ENCODE measurements at regions not wholly inside any gene's neighbourhood (a gene's known extent, or its start where the extent isn't known, plus 50 kb on each side); places are given as distances from the start of the nearest gene placed in this dataset.

- no peak overlapping the region for H3K4me2 ChIP-seq (ENCODE audit: low read depth, low read length, poor library complexity, severe bottlenecking)
- no peaks in the 10 kb centered on the region for H3K79me2 ChIP-seq (ENCODE audit: insufficient read depth, low read length)
- no peaks in the 10 kb centered on the region for H3K36me3 ChIP-seq (ENCODE audit: insufficient read depth, low read length)
- H3K4me3 ChIP-seq (ENCODE audit: low read length, poor library complexity, severe bottlenecking), result no peak overlapping the region
- peaks cover 4% of the 10 kb centered on the region for H3K4me1 ChIP-seq (ENCODE audit: insufficient read depth, low read length, poor library complexity, severe bottlenecking)
- H3K9ac ChIP-seq (ENCODE audit: low read depth, low read length, poor library complexity, severe bottlenecking), result no peak overlapping the region
- no peaks in the 10 kb centered on the region for H3K9me2 ChIP-seq (replicated peaks; ENCODE audit: low read depth, low read length)
- H3K27me3 ChIP-seq (ENCODE audit: insufficient read depth, low read length, poor library complexity, severe bottlenecking), result no peaks in the 10 kb centered on the region
- H3K9me3 ChIP-seq (ENCODE audit: insufficient read depth, low read depth, low read length), result no peaks in the 10 kb centered on the region
- 0 out of 2 replicates have a peak overlapping the region, but pooled peaks have one; percentile 15 for H2AFZ ChIP-seq (ENCODE audit: low read length)
- H3F3A ChIP-seq (ENCODE audit: low read depth), result no peaks in the 10 kb centered on the region
- H4K20me1 ChIP-seq (ENCODE audit: insufficient read depth, low read length, poor library complexity, severe bottlenecking), result no peaks in the 10 kb centered on the region
- TF ChIP-seq EZH2phosphoT487 (IDR thresholded peaks at IDR 0.05; ENCODE audit: borderline replicate concordance), result no peak
- TF ChIP-seq, protein P1, sequence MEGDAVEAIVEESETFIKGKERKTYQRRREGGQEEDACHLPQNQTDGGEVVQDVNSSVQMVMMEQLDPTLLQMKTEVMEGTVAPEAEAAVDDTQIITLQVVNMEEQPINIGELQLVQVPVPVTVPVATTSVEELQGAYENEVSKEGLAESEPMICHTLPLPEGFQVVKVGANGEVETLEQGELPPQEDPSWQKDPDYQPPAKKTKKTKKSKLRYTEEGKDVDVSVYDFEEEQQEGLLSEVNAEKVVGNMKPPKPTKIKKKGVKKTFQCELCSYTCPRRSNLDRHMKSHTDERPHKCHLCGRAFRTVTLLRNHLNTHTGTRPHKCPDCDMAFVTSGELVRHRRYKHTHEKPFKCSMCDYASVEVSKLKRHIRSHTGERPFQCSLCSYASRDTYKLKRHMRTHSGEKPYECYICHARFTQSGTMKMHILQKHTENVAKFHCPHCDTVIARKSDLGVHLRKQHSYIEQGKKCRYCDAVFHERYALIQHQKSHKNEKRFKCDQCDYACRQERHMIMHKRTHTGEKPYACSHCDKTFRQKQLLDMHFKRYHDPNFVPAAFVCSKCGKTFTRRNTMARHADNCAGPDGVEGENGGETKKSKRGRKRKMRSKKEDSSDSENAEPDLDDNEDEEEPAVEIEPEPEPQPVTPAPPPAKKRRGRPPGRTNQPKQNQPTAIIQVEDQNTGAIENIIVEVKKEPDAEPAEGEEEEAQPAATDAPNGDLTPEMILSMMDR (conservative IDR thresholded peaks at IDR 0.05; ENCODE audit: low read length), result no peak
Observed at GRCh38 chr5:71786337-71787055, 67.4 kb downstream of the CARTPT start.

DNA sequence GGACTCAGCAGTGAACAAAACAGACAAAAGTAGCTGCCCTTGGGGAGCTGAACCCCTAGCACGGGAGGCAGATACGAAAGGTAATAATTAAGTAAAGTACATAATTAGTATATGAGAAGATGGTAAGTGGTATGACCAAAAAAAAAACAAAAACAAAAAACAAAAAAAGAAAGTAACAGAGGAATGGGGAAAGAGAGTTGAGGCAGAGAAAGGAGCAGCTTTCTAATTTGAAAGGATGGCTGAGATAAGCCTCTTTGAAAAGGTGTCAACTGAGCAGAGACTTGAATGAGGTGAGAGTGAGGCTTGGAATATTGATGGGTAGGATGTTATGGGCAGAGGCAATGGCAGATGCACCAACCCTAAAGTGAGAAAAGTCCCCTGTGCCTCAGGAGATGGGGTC lies 69.7 kb downstream of the CARTPT start:
- TF ChIP-seq EZH2phosphoT487 (IDR thresholded peaks at IDR 0.05; ENCODE audit: borderline replicate concordance), result no peak
- TF ChIP-seq, protein P1 (conservative IDR thresholded peaks at IDR 0.05; ENCODE audit: low read length), result no peak
- no peaks in the 10 kb centered on the region for H3K27me3 ChIP-seq (ENCODE audit: insufficient read depth, low read length, poor library complexity, severe bottlenecking)
- H3K4me3 ChIP-seq (ENCODE audit: low read length, poor library complexity, severe bottlenecking), result no peak overlapping the region
- H3K36me3 ChIP-seq (ENCODE audit: insufficient read depth, low read length), result no peaks in the 10 kb centered on the region
- no peaks in the 10 kb centered on the region for H3K79me2 ChIP-seq (ENCODE audit: insufficient read depth, low read length)
- no peak overlapping the region for H3K4me2 ChIP-seq (ENCODE audit: low read depth, low read length, poor library complexity, severe bottlenecking)
- no peak overlapping the region for H3K9ac ChIP-seq (ENCODE audit: low read depth, low read length, poor library complexity, severe bottlenecking)
- H3K4me1 ChIP-seq (ENCODE audit: insufficient read depth, low read length, poor library complexity, severe bottlenecking), result no peaks in the 10 kb centered on the region
- no peaks in the 10 kb centered on the region for H3K9me3 ChIP-seq (ENCODE audit: insufficient read depth, low read depth, low read length)
- H4K20me1 ChIP-seq (ENCODE audit: insufficient read depth, low read length, poor library complexity, severe bottlenecking), result no peaks in the 10 kb centered on the region
- H3K9me2 ChIP-seq (replicated peaks; ENCODE audit: low read depth, low read length), result no peaks in the 10 kb centered on the region
- H2AFZ ChIP-seq (ENCODE audit: low read length), result no peak overlapping the region
- H3F3A ChIP-seq (ENCODE audit: low read depth), result no peaks in the 10 kb centered on the region

- Histone ChIP-seq H3K9me2 (replicated peaks; ENCODE audit: low read depth, low read length) (no peaks in the 10 kb centered on the region), H3K4me1 (ENCODE audit: insufficient read depth, low read length, poor library complexity, severe bottlenecking) (no peaks in the 10 kb centered on the region), H3K4me3 (ENCODE audit: low read length, poor library complexity, severe bottlenecking) (no peak overlapping the region), H3K36me3 (ENCODE audit: insufficient read depth, low read length) (no peaks in the 10 kb centered on the region), H3K9ac (ENCODE audit: low read depth, low read length, poor library complexity, severe bottlenecking) (no peak overlapping the region), H3F3A (ENCODE audit: low read depth) (no peaks in the 10 kb centered on the region), H4K20me1 (ENCODE audit: insufficient read depth, low read length, poor library complexity, severe bottlenecking) (no peaks in the 10 kb centered on the region), H3K27me3 (ENCODE audit: insufficient read depth, low read length, poor library complexity, severe bottlenecking) (no peaks in the 10 kb centered on the region), H3K4me2 (ENCODE audit: low read depth, low read length, poor library complexity, severe bottlenecking) (no peak overlapping the region), H2AFZ (ENCODE audit: low read length) (no peak overlapping the region), H3K9me3 (ENCODE audit: insufficient read depth, low read depth, low read length) (no peaks in the 10 kb centered on the region), H3K79me2 (ENCODE audit: insufficient read depth, low read length) (no peaks in the 10 kb centered on the region)
- no peak for TF ChIP-seq EZH2phosphoT487 (IDR thresholded peaks at IDR 0.05; ENCODE audit: borderline replicate concordance)
- TF ChIP-seq, protein P1 (conservative IDR thresholded peaks at IDR 0.05; ENCODE audit: low read length), result no peak
Observed at GRCh38 chr5:71789746-71790145, 70.7 kb downstream of the CARTPT start.

All from Loucy (cell line).